Tibial nerve (tissue), 4 donors: ENCODE measurements at regions not wholly inside any gene's neighbourhood (a gene's known extent, or its start where the extent isn't known, plus 50 kb on each side); places are given as distances from the start of the nearest gene placed in this dataset.

Source experiments
- CTCF ChIP-seq, 5 experiments: fragments of 200-600 bp in 3 of 5; fragments of 450-650 bp in 2 of 5; sonication (generic) in 3 of 5; IDR thresholded peaks; one replicate each; pipeline ENCODE4 v1.5.1; 2016 to 2019; ENCODE audit warnings: antibody characterized with exemption in 5 of 5, mild to moderate bottlenecking in 3 of 5, moderate library complexity in 2 of 5
- EP300 ChIP-seq, 2 donors: sonication (generic); formaldehyde crosslinking; IDR thresholded peaks; one replicate each; pipeline ENCODE4 v1.6.1; 2017; ENCODE audit warnings: antibody characterized with exemption in 2 of 2, mild to moderate bottlenecking in 1 of 2

GRCh38 chr1:218698141-218698540, 353.0 kb downstream of the TGFB2 start:
- TF ChIP-seq CTCF (IDR thresholded peaks at IDR 0.05): no peak
- no peak for TF ChIP-seq EP300 (IDR thresholded peaks at IDR 0.05)
